Mucosa of rectum (tissue), 2 donors: ENCODE measurements at regions not wholly inside any gene's neighbourhood (a gene's known extent, or its start where the extent isn't known, plus 50 kb on each side); places are given as distances from the start of the nearest gene placed in this dataset.

Source experiments
- H3K27ac ChIP-seq, 2 donors: one replicate each; pipeline ENCODE4 v1.7.0; 2013; ENCODE audit warnings: inconsistent platforms in 2 of 2, low read depth in 2 of 2, low read length in 2 of 2
- H3K27me3 ChIP-seq, 2 donors: one replicate each; pipeline ENCODE4 v1.7.0; 2013; ENCODE audit warnings: low read length in 2 of 2; ENCODE audit not compliant: control insufficient read depth in 2 of 2, insufficient read depth in 2 of 2
- H3K36me3 ChIP-seq, 2 donors: one replicate each; pipeline ENCODE4 v1.7.0; 2013; ENCODE audit warnings: low read length in 2 of 2; ENCODE audit not compliant: control insufficient read depth in 2 of 2, insufficient read depth in 2 of 2
- H3K4me1 ChIP-seq, 2 donors: one replicate each; pipeline ENCODE4 v1.7.0; 2013; ENCODE audit warnings: low read length in 2 of 2, mild to moderate bottlenecking in 1 of 2; ENCODE audit not compliant: control insufficient read depth in 2 of 2, insufficient read depth in 2 of 2
- H3K4me3 ChIP-seq, 2 donors: one replicate each; pipeline ENCODE4 v1.7.0; 2013; ENCODE audit warnings: low read length in 2 of 2
- H3K9ac ChIP-seq, 2 donors: one replicate each; pipeline ENCODE4 v1.7.0; 2013; ENCODE audit warnings: low read length in 2 of 2, low read depth in 1 of 2, mild to moderate bottlenecking in 1 of 2
- H3K9me3 ChIP-seq, 2 donors: one replicate each; pipeline ENCODE4 v1.7.0; 2013; ENCODE audit warnings: low read length in 2 of 2; ENCODE audit not compliant: control insufficient read depth in 2 of 2
- donor health status: healthy.
- donor health status: Normal muscosa, but diverticular disease.

DNA sequence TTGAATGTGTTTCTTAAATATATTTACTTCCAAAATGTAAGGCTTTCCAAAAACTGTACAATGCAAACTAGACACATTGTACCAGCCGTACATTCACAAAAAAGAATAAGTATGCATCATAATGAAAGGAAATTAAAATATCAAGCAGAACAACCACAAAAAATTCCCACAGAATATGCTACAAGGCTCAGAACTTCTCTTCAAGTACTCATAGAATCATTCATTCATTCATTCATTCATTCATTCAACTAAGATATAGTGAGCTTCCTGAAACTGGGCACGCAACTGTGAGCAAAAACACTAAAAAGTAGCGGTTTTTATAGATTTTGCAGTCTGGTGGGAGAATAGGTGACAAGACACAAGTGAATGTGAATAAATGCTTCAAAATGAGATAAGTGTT, 690.1 kb downstream of the KCNA4 start:
- H3K9me3 ChIP-seq, result no peaks in the 10 kb centered on the region

DNA sequence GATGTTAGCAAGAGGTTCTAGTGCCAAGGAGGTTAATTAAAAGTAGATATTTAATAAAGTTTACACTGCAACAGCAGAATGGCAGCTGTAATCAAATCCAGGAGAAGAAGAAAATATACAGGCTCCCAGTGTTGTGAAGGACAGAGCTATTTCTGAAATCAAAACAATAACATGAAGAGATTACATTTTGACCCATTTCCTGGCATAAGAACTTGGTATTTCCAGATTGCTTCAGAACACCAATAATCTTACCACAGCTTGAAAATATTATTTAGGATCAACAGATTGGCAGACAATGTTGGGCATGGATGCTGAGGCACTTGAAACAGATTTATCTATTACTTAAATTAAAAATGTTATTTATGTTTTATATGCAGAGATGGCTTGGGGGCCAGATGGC, 692.5 kb downstream of the KCNA4 start:
- Histone ChIP-seq H3K27ac (no peak overlapping the region), H3K4me3 (no peak overlapping the region), H3K9ac (no peak overlapping the region), H3K36me3 (no peaks in the 10 kb centered on the region), H3K27me3 (no peaks in the 10 kb centered on the region), H3K9me3 (no peaks in the 10 kb centered on the region), H3K4me1 (no peaks in the 10 kb centered on the region)

More for the DNA sequence above, 690.1 kb downstream of the KCNA4 start:
- Histone ChIP-seq H3K4me1 (no peaks in the 10 kb centered on the region), H3K27me3 (no peaks in the 10 kb centered on the region), H3K27ac (no peak overlapping the region), H3K9ac (no peak overlapping the region), H3K36me3 (no peaks in the 10 kb centered on the region), H3K4me3 (no peak overlapping the region)

DNA sequence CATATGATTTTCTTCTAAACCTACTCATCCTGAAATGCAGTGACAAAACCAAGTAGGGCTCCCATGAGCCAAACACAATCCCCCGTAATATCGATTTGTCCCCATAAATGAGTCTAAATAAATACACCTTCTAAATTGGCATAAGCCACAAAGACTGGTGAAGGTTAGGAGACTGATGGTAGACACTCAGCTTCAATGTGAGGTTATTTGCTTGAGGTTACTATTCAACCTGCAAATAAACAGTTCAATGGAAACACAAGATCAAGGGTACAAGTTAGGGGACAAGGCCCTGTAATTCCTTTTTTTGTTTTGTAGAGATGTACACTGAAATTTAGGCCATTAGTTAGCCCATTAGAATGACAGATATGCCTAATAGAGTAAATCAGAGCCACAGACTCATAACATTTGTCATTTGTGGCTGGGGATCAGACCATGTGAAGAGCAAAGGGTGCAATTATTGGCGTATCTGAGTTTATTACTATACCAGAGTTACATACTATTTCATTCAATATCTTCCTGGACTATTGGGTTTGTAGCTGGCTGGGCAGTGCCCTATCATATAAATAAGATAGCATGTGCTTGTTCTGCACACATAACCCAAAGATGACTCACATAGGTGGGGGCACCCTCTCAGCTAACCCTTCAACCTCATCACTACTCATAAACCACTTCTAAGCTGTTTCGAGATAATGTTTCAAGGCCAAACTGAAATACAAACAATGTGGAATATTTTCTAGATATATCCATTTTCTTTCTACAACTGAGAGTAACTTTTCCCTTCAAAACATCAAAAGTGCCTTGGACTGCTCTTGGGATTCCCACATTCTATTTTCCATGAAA, 695.3 kb downstream of the KCNA4 start:
- Histone ChIP-seq H3K9me3 (no peaks in the 10 kb centered on the region), H3K4me1 (no peaks in the 10 kb centered on the region), H3K27ac (no peak overlapping the region), H3K9ac (no peak overlapping the region), H3K27me3 (no peaks in the 10 kb centered on the region), H3K4me3 (no peak overlapping the region), H3K36me3 (no peaks in the 10 kb centered on the region)

DNA sequence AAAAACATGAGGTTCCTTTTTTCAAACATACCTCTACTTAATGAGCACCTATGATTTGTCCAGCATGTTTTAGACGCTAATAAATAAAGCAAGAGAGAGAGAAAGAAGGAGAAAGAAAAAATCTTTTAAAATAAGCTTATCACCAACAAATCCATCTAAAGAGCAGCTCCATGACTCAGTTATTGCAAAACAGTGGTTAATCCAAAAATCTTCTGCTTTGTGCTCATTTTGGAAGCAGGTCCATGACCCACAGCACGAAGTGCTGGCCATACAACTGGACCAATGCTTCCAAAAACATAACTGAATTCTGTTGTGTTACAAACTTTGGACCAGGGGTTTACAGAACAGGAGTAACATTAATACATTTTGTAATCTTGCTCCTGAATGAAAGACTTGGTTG, 696.6 kb downstream of the KCNA4 start:
- no peaks in the 10 kb centered on the region for H3K4me1 ChIP-seq
- H3K9me3 ChIP-seq, result no peaks in the 10 kb centered on the region

DNA sequence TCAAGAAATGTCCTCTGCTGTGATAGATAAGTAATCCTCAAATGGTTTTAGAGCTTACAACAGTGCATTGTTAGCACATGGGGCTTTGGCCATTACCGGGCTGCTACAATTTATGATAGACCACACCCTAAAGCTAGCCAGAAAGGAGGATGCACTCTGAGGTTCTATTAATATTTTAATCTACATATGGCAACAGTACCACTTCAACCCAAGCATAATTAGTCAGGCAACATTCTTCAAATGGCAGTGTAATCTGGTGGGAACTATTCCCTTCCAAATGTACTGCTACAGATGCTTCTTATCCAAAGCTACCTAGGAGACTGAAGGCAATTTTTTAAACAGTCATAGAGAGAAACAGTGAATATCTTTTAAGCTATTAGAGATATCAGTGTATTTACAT, 697.6 kb downstream of the KCNA4 start:
- H3K27me3 ChIP-seq, result no peaks in the 10 kb centered on the region
- no peak overlapping the region for H3K27ac ChIP-seq
- no peaks in the 10 kb centered on the region for H3K9me3 ChIP-seq
- H3K4me1 ChIP-seq, result no peaks in the 10 kb centered on the region
- H3K36me3 ChIP-seq, result no peaks in the 10 kb centered on the region
- no peak overlapping the region for H3K9ac ChIP-seq
- no peak overlapping the region for H3K4me3 ChIP-seq

More for the DNA sequence above, 696.6 kb downstream of the KCNA4 start:
- Histone ChIP-seq H3K4me3 (no peak overlapping the region), H3K27ac (no peak overlapping the region), H3K9ac (no peak overlapping the region), H3K36me3 (no peaks in the 10 kb centered on the region), H3K27me3 (no peaks in the 10 kb centered on the region)

DNA sequence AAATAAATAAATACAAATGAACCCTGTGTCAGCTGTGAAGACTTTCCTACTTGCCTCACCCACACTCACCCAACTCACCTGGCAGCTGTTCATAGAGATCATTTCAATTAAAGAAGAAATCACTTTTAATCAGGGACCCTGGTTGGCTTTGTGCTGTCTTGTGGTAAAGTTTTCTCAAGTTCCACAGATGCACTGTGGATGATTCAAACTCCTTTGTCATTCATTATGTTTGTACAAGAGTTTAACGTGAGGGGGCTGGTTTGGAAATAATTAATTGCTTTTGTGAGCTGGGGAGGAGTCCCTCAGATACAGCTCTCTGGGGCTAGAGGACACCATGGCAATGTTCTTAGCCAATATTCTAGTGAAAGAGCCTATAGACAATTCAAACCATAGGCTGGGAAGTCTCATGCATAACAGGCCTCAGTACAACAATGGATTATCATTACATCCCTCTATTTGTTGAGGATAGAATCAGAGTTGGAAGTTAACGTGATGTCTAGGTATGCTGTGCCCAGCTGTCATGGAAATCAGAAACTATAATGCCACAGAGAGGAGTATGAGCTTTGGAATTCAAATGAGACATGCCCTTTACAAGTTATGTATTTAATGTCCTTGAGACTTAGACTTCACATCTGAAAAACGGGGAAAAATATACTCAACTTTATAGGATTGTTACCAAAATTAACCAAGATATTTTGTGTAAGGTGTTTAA, 698.5 kb downstream of the KCNA4 start:
- H3K9me3 ChIP-seq, result no peaks in the 10 kb centered on the region
- no peak overlapping the region for H3K9ac ChIP-seq
- H3K27me3 ChIP-seq, result no peaks in the 10 kb centered on the region
- no peaks in the 10 kb centered on the region for H3K36me3 ChIP-seq
- H3K27ac ChIP-seq, result no peak overlapping the region
- no peak overlapping the region for H3K4me3 ChIP-seq
- no peaks in the 10 kb centered on the region for H3K4me1 ChIP-seq

- Histone ChIP-seq H3K27me3 (no peaks in the 10 kb centered on the region), H3K4me1 (no peaks in the 10 kb centered on the region), H3K9ac (no peak overlapping the region), H3K9me3 (no peaks in the 10 kb centered on the region), H3K4me3 (no peak overlapping the region), H3K36me3 (no peaks in the 10 kb centered on the region), H3K27ac (no peak overlapping the region)
These were observed 699.1 kb downstream of the KCNA4 start for GRCh38 chr11:29317694-29318093.

DNA sequence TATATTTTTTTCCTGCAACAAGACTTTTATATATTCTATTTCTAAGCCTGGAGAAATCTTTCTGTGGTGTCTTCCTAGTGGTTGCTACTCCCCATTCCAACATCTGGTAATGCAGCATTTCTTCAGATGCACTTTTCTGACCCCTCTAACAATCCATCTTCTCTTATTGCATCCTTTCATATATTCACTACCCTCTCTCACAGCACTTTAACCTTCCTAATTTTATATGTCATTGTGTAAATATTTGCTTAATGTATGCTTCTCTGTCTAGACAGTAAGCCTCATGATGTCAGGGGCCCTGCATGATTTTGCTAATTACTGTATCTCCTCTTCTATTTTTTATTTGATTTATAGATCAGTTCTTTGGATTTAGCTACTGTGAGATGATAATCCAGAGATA, 701.6 kb downstream of the KCNA4 start:
- Histone ChIP-seq H3K4me3 (no peak overlapping the region), H3K27ac (no peak overlapping the region), H3K4me1 (no peaks in the 10 kb centered on the region), H3K27me3 (no peaks in the 10 kb centered on the region), H3K9me3 (no peaks in the 10 kb centered on the region), H3K9ac (no peak overlapping the region), H3K36me3 (no peaks in the 10 kb centered on the region)

DNA sequence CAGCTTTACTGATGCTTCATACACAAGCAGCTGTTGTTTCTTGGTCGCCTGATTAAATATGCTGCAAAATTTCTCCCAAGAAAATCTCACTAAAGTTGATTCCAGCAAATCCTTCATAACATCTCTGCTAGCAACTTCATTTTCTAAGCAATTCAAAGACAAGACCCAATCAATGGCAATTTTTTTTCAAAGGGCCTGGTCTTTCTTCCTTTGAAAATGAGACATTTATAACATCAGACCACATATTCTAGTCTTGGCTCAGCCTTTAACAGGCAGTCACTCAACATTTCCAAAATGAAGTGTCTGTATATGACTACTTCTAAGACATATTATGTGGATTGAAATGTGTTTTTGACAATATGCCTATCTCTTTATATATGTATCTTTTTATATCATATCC, 702.6 kb downstream of the KCNA4 start:
- no peak overlapping the region for H3K27ac ChIP-seq
- no peak overlapping the region for H3K4me3 ChIP-seq
- H3K36me3 ChIP-seq, result no peaks in the 10 kb centered on the region
- H3K9me3 ChIP-seq, result no peaks in the 10 kb centered on the region
- no peaks in the 10 kb centered on the region for H3K27me3 ChIP-seq
- no peak overlapping the region for H3K9ac ChIP-seq
- H3K4me1 ChIP-seq, result no peaks in the 10 kb centered on the region

DNA sequence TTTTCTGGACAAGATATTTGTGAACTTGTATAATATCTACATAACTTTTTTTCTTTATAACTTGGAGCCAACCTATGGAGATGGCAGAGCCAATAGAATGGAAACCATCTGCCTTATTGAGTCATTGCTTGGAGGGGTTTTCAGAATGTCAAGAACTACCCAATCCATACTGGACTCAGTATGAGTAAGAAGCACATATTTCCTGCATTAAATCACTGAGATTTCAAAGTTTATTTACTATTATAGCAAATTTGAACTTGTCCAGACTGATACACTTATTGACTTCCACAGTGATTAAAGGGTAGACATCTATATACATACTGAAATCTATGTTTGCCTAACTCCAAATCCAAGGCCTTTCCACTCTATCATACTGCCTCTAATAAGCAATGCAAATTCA, 704.0 kb downstream of the KCNA4 start:
- H3K9ac ChIP-seq, result no peak overlapping the region
- H3K4me3 ChIP-seq, result no peak overlapping the region
- H3K36me3 ChIP-seq, result no peaks in the 10 kb centered on the region
- H3K27me3 ChIP-seq, result no peaks in the 10 kb centered on the region
- no peaks in the 10 kb centered on the region for H3K9me3 ChIP-seq
- no peak overlapping the region for H3K27ac ChIP-seq
- no peaks in the 10 kb centered on the region for H3K4me1 ChIP-seq
